HEK293T (cell line): ENCODE measurements at regions not wholly inside any gene's neighbourhood (a gene's known extent, or its start where the extent isn't known, plus 50 kb on each side); places are given as distances from the start of the nearest gene placed in this dataset.

Source experiments
- ARNT ChIP-seq: fragments of 450-650 bp; IDR thresholded peaks from 2 replicates; pipeline ENCODE4 v1.6.1; 2017; ENCODE audit warnings: mild to moderate bottlenecking
- FOXA1 ChIP-seq: fragments of 450-650 bp; IDR thresholded peaks from 2 replicates; pipeline ENCODE4 v1.6.1; 2016; ENCODE audit warnings: mild to moderate bottlenecking
- ZNF384 ChIP-seq: fragments of 450-650 bp; IDR thresholded peaks from 2 replicates; pipeline ENCODE4 v1.6.1; 2016

- TF ChIP-seq ARNT: no peak
- no peak for TF ChIP-seq FOXA1
- TF ChIP-seq ZNF384: no peak
Measured at GRCh38 chr18:65527879-65528633, 222.8 kb upstream of the CDH7 start.
